ENCODE measurements at regions not wholly inside any gene's neighbourhood (a gene's known extent, or its start where the extent isn't known, plus 50 kb on each side); places are given as distances from the start of the nearest gene placed in this dataset.
A peak's percentile ranks its signal among the peaks of the same experiment; 100 is the strongest.

DNA sequence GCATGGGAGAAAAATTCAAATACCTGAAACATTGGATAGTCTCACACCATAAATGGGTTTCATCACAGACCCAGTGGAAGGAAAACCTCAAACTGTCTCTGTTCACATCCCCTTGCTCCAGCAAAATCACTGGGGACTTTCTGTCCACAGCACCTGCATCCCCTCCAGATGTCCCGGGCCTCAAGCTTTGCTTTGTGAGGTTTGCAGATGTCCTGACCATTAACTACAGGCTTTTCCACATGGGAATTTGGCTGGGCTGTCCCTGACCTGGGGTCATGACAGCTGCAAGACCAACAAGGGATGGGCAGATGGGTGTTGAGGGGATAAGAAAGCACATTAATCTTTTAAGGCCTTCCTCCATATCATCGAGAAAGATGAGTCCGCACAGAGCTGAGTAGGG lies 427.9 kb downstream of the TXNL1 start:
- DNase-seq, result no peak

DNA sequence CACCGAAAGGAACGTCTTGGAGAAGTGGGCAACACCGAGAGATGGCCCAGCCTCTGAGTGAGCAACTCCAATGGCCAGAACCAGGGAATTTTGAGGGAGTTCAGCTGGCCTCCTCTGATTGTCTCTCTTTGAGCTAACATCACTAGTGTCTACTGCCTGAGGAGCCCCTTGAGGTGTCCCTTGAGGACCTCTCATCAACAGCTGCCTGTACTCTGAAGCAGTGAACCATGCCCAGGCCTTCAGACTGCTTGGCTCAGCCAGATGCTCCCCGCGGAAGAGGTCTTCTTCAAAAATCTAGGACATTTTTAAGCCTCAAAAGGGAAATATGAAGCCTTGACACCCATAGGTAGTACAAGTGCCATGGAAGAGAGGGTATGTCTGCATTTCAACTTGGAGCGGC lies 430.4 kb downstream of the TXNL1 start:
- no peak for DNase-seq

DNA sequence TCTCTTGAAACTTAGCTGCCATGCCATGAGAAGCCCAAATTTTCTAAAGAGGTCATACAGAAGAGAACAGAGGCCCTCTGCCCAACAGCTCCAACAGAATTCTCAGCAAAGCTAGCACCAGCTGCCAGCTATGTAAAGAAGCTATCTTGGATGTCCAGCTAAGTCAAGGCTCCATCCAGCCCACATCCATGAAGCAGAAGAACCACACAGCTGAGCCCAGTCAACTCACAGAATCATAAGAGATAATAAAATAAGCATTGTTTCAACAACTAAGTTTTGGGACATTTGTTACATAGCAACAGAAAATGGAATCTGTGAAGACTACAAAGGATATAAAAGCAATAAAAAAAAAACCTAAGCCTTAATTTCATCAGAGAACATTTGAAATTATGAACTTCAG lies 434.3 kb downstream of the TXNL1 start:
- DNase-seq, result no peak

DNA sequence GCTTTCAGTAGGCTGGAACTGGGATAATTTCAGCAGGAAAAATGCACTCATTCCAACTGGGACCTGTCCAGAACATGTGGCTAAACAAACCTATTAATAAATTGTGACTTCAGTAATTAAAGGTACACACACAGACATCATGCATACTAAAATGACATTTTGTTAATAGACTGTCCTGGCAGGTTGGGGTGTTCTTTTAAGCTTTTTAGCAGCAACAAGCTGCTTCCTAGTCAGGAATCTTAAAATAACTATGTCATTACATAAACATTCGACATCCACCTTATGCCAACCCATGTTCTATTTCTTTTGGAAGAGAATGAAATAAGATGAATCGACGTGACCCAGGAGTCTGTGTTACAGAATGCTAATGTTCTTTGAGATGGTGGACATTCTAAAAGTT lies 435.7 kb downstream of the TXNL1 start:
- no peak for DNase-seq

DNA sequence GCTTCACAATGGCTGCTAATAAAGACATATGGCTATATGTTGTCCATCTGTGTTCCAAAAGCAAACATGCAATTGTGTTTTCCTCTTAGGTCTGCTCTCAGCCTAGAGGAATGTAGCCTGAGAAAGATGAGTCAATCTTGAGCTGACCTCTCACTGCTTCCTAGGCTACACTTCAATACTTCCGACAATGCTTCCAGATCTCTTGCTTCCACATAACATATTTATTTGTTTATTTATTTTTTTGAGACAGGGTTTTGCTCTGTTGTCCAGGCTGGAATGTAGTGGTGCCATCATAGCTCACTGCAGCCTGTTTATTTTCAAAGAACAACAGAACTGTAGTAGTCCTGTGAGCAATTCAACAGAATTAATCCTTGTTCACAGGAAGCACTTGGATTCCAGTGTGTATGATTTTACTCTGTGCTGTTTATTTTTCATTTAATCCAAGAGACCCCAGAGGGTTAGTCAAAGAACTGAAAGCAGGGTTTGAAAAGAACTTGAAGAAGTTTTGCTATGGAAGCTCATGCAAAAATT lies 437.9 kb downstream of the TXNL1 start:
- DNase-seq, result no peak

DNA sequence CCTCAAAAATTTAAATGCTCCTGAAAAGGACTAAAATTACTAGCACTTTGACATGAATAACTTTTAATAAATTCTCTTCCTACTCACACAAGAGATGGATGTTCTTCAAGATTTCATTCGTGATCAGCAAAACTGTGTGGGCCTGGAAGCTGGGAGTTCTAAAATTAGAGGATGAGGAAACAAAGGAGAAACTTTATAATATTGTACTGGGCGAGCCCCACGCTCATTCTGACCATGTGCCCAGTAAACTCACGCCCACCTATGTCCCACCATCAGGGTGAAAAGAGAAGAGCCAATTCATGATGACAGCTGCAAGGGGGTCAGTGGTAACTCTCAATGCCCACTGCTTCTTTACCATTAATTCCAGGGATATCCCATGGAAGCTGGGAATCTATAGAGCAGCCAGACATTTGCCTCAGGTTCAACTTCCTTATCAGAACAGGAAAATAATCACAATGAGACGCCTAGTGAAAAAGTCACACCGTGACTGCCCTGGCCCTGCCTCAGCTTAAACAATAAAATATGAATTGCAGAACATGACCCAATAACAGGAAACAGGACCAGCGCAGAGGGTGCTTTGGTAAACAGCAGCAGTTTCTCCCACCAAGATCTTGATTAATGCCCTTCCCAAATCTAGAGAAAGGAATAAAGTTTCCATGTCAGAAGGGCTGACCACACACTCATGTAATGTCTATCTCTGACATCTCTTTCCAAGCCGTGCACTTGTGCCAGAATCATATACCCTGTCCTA lies 438.6 kb downstream of the TXNL1 start:
- DNase-seq, result no peak

DNA sequence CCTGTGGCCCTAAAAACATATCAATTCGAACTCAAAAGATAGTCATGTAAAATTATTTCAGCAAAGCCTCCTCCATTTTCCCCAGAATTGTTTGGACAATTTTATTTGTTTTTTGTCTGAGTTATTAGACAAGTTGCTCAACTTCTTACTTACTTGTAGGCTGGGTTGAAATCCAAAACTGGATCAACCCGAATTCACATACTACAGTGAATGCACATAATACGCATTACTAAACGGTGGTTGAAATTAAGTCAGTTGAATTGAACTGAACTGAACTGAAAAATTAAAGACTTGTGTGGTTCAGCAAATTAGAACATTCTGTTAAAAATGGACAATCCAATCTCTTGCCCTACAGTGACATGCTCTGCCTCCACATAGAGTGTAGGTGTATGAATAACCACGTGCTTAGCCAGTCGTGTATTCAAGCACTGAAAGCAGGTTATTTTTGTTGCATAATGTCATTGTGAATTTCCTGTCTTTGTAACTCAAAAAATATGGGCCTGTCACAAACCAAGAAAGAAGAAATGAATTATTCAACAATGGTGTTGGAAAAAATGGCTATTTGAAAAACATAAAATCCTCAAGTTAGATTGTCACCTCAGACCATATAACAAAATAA lies 441.0 kb downstream of the TXNL1 start:
- DNase-seq, result no peak

DNA sequence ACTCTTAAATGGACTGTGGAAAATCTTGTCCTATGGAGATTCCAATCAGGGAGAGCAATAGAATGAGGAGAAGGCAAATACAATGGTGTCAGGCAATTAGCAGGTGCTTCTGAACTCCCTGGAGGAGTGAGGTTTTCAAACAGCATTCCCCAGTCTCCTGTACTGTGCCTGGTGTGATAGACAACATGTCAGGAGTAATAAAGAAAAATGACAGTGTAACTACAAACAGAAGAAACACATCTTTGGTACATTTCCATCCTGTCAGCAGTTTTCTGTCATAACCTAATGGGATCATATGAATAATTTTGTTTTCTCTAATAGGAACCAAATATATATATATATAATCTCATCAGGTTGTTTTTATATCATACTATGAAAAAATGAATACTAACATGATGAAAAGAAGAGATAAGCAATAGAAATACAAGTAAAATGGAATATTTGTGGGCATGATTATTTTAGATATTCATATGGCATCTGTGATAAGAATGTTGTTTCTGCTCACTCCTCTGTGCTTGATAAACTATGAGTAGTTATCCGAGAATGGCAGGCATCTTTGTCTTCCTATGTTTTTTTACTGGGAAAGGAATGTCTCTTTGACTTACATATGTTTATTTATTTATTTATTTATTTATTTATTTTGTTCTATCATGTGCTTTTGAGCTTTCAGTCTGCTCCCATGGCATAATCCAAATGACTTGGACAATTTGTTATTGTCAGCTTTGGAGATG lies 441.7 kb downstream of the TXNL1 start:
- DNase-seq, result no peak

DNA sequence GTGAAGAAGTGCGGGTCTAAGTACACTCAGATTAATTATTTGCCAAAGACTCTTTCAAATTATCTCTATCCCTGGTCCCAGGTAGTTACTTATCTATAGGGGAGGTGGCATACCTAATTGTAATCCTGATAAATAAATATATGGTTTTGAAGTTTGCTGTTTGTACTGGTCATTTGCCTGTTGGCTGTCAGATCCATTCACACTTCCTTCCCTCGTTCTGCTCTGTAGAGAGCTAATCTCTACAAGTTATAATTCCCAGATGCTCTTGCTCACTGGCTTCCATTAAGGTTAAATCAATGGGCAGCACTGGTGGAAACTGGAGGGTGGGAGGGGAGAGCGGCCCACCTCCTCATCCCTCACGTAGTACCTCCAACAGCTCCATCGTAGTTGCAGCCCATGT lies 447.1 kb downstream of the TXNL1 start:
- no peak for DNase-seq

DNA sequence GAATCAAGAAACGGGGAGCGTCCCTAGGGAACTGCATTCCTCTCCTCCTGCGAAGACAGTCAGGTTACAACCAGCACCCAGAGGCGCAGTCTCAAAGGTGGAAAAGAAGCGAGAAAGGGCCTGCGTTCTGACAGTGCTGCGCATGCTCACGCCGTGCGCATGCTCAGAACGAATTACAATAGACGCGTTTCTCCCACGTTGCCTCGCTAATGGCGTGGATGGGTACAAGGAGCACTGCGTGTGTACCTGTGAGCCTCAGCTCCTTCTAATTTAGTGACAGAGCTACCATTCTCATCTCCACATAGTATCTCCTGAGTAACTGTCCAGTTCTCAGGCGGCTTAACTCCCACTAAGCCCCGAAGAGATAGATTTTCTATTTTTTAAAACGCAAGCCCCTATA lies 448.8 kb downstream of the TXNL1 start:
- DNase-seq, result no peak

DNA sequence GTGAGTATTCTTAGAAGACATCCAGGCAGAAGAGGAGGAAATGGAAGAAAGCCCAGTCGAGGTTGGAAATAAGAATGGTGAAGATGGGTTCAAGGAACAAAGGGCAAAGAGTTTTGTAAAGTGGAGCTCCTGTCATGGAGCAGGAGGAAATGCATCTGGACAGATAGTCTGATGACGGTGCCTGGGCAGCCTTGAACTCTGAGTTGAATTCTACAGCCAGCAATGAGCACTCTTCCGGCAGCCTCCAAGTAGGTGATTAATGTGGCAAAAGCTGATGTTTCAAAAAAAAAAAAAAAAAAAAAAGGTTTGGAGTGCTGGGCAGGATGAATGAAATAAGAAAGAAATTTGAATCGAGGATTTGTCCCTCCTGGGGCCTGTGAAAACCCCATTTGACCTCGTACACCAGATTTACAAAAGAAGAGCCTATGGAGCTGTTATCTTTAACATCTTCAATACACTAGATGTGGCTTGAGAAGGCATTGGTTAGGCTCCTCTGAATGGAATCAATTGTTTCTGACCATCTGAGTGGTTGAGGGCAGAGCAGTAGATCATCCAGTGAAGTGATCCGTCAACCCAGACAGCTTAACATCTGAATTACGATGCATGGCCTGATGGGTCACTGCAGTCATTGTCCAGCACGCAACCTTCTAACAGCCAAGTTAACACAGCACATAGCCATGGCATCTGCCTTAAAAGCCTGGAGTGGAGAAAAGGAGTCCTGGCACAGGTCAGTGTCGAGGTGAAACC lies 449.7 kb downstream of the TXNL1 start:
- no peak for DNase-seq

DNA sequence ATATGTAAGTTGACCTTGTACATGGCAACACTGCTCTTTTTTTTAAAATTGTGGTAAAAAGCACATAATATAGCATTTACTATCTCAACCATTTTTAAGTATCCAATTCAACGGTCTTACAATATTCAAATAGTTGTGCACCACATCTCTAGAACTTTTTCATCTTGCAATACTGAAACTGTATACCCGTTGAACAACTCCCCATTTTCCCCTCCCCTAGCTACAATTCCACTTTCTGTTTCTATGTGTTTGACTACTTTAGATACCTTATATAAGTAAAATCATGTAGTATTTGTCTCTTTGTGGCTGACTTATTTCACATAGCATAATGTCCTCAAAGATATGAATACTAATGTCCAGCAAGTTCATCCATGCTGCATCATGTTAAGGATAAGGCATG lies 452.1 kb downstream of the TXNL1 start:
- DNase-seq, result no peak

DNA sequence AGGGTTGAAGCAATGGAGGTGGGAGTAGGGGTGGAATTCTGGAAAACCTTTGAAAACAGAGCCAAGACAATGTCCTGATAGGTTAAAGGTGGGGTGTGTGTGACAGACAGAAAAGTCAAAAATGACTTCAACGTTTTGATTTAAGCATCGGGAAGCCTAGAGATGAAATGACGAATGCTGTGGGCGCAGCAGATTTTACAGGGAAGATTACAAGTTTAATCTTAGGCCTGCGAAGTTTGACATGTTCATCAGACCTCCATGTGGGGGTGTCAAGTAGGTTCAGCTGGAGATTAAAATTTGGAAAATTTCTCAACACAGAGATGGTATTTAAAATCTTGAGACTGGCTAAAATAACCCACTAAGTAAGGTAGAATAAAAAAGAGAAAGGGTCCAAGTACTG lies 453.3 kb downstream of the TXNL1 start:
- no peak for DNase-seq

DNA sequence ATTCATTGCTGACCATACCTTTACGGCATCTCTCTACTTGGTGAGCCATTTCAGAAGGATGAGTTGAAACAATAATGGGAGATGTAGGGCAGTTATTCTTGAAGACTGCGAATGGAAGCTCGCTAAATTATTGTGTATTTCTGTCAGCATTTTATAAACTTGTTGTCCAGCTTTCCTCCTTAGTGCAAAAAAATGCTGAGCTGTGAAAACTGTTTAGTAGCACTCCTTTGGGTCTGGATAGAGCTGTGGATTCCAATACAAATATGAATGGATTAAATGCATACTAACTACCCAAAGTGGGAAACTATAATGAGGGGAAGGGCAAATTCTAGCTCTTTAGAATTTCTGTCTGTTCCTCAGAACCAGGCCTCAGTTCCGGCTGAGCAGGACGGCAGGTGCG lies 461.6 kb downstream of the TXNL1 start:
- no peak for DNase-seq

DNA sequence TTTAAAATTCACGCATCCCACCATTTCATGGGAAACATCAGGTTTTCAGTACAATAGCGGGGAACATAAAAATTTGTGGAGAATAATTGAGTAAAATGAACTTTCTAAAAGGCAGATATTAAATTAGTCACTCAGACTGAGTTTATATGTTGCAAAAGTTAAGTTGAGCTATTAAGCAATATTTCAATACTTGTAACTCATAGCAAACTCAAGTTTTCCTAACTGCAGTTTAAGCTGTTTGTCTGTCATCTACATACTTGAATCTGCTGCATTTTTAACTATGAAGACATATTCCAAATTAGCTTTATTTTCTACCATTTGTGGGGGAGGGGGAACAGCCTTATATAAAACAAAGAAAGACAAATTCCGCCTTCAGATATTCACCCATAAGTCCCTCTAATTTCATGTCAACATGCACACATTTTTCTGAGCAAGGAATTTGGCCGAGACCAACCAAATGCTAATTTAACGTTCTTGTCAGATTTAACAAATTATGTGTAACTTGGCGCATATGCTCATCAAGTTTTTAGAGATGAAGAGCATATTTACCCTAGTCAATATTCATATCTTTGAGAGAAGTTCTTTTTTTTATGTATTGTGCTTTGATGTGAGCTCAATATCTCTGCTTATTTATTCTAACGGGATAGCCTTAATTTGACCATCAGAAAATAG lies 462.9 kb downstream of the TXNL1 start:
- no peak for DNase-seq

DNA sequence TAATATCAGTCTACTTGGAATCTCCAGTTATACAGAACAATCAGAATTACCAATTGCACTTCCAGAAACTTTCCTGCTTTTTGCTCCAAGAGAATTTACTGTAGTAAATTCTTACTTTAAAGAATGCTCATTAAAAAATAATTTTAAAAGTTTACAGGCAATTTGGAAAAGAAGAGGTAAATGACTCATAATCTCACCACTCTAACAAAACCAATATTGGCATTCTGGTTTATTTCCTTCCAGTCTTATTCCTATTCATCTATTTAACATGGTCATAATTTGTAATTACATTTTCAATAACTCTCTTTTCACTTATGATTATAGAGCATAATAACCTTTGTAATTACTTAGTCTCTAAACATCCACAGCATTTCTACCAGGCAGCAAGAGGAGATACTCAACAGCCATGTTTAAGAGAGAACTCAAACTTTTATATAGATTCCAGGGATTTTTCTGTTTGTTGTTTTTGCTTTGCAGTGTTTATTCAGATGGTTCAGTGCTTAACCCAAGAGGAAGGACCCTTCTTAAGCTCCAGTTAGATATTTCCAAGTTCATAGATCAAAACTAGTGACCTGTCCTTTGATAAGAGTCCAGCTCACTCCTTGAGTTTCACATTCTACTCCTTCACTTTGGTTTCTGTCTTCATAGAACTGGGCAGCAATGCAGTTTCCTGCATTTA lies 464.7 kb downstream of the TXNL1 start:
- no peak for DNase-seq

DNA sequence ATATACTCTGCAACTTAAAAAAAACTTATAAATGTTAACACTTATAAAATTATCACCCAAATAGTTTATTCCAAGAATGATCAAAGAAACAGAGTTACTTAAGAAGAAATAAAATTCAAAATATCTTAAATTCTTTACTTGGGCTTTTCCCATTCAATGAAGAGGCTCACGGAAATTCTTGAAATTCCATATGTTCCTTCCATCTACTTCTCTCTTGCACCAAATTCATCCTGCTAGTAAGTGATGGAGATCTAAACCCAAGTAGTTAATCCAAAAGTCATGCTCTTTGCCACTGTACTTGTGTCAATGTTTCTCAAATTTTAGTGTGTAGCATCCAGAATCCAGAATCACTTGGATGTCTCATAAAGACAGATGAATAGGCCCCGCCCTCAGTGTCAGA lies 465.9 kb downstream of the TXNL1 start:
- no peak for DNase-seq

DNA sequence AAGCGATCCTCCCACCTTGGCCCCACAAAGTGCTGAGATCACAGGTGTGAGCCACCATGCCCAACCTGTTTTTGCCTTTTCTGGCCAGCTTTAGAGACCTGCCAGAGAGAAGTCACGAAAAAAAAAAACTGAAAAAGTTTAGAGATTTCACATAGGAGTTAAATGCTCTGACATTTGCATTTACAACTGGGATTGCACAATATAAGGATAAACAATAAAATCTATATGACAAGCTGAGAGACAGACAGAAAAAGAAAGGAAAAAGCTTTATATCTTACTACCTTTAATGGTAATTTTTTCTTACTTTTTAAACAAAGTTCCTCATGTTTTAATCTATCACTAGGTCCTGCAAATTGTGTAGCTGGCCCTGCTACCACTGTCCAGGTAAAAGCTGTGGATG lies 466.5 kb downstream of the TXNL1 start:
- DNase-seq, result no peak

DNA sequence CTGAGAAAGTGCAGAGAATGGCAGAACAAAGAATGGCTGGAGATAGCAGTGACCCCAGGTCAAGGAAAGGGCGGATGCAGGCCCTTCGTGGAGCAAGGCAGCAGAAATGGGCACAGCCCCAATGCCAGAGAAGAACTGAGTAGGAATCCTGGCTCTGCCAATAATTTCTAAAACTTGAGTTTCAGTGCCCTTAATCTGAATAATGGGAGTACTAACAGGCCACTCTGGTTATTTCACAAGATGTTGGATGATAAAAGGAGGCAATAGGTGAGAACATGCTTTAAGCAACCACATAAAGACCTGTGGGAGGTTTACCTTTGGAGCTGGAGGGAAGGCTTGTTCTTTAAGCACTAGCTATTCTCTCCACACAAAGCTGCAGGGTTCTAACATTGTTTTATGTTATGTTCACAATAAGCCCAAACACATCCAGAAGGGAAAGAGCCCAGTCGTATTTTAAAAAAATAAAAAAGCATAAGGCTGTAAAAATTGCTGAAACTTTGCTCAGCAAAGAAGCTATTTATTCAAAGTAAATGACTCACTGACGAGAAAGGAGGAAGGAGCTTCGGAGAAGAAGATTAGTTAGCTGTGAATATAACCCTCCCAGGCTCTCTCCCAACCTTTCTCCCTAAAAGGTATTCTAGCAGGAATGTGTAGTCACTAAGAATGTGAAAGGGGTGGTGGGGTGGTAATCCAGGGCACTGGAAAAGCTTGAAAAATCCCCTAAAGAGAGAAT lies 470.2 kb downstream of the TXNL1 start:
- peak; percentile 4 for DNase-seq

DNA sequence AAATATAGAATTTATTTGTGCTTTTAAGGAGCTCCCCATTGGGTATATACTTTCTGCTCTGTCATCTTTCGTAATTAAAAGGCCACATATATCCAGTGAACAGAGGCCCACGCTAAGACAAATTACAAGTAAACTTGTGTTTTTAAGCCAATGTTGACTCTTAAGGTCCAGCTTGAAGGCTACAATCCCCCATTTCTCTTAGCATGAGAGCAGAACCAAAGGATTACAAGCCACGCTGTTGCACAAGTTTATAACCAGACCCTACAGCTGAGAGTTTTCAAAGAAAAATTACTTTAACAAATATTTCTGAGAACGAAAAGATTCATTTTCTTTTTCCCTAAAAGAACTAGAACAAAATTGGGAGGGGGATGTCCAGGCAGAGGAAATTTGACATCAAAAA lies 471.0 kb downstream of the TXNL1 start:
- DNase-seq, result no peak

DNA sequence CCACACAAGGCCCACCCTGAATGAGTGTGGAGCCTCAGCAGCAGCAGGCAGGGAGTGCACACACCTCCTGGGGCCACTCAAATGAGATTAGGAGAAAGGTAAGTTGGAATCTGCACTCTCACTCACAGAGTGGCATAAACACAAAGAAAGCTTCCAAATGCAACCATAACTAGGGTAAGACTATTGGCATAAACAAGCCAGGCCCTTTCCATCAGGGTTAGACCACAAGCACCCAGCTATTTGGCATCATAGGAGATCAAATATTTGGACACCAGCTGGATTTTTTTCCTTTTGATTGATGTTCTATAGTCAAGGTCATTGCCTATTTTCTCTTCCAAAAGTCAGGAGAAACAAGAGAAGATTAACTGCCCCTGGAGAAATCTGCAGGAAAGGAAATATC lies 471.5 kb downstream of the TXNL1 start:
- no peak for DNase-seq
